MV-4-11 (cell line): ENCODE measurements at regions not wholly inside any gene's neighbourhood (a gene's known extent, or its start where the extent isn't known, plus 50 kb on each side); places are given as distances from the start of the nearest gene placed in this dataset.

Experiments used
- DNase-seq: peaks from one replicate; lab custom pipeline; 2025; lab: John Stamatoyannopoulos, UW

DNA sequence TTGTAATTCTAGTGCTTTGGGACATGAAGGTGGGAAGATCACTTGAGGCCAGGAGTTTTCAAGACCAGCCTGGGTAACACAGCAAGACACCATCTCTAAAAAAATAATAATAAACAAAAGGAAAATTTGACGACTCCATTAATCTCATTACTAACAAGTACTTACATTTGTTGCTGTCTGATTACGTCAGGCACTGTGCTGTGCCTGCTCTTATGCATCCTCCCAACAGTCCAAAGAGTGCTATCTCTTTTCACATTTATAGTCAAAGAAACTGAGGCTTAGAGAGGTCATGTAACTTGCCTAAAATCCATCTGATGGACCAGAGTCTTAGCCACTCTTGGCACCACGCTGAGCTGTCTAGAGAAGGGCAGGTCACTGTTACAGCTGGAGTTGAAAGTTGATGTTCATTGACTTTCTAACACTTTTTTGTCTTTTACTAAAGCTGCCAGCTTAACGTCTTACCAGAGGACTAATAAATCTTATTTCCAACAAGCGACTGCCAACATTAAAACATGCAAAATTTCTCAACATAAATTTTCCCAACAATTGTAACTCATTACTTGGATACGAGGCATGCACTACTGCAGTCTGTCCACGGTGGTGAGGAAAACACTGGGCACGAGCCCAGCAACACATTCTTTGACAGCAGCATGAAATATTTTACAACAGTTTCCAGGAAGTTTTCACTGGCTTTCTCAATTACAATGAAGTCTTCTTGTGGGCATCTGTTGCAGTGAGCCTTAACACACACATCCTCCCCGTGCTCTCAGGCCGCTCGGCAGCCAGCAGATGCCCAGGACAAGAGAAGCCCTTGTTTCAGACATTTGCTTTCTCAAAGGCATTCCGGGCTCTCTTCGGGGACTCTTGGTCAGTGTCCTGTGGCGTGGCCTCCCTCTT lies 262.9 kb upstream of the PROX1 start:
- DNase-seq, result no peak

DNA sequence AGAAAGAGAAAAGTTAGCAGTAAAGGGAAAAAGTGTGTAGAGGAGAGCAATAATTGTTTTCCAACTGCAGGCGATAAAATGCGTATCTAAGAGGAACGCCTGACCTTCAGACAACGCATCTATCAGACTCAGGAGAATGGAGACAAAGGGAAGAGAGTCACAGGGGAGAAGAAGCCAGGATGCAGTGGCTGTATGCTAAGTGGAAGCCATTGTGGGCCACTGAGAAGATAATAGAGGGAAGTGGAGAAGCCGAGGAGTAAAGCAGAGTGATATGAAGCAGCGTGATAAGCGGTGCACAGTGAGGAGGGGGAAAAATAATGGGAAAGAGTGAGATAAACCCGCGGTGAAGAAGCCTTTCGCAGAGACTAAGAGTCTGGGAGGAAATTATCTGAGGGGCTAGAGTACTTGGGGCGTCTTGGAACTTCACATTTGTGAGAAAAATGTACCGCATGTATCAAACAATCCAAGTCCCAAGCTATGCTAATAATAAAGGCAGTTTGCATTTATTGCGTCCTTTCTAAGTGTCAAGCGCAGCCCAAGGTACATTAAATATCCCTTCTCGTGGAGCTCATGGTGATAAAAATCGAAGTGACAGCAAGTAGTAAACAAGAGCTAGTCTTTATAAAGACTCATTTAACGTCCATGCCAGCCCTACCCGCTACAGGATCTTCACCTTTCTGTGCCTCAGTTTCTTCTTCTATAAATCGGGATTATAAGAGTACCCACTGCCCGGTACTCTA lies 259.8 kb upstream of the PROX1 start:
- no peak for DNase-seq

GRCh38 chr1:213728593-213729536 lies 258.9 kb upstream of the PROX1 start:
- no peak for DNase-seq

GRCh38 chr1:213733705-213734104 lies 254.1 kb upstream of the PROX1 start:
- DNase-seq, result no peak

DNA sequence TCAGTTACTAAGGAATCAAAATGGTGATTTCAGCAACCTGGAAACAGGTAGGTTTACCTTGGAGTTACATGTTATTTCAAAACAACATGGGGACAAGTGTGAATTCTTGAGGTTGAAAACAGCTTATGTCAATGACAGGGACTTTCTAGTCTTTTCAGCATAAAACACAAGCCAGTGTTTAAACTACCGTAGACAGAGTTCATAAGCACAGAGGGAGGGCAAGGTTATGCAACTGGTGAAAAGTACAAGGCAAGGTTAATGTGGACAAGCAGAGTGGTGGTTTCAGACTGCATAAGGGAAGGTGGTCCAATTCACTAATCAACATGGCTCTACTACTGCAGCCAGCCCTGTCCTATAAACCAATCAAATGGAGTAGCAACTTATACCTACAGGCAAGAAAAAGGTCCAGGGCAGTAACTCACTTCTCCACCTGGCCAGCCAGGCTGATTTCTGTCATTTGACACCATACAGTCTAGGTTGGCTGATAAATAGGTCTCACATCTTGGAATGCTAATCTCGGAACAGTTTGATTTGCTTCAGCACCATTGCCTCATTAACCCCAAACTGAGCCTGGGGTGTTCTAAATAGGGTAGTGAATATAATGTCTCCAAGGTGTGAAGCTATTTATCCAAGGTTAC lies 250.3 kb upstream of the PROX1 start:
- DNase-seq, result no peak

DNA sequence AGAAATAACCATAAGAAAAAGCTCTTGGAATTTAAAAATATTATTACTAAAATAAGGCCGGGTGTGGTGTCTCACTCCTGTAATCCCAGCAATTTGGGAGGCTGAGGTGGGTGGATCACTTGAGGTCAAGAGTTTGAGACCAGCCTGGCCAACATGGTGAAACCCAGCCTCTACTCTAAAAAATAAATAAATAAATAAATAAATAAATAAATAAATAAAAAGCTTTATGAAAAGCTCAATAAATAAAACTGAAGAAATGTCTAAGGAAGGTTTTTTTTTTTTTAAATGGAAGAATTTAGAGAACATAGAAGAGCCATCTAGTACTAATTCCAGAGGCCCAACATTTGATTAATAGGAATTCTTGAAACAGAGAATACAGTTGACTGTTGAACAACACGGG lies 249.1 kb upstream of the PROX1 start:
- DNase-seq, result no peak

GRCh38 chr1:213742992-213743391 lies 244.8 kb upstream of the PROX1 start:
- DNase-seq, result no peak

DNA sequence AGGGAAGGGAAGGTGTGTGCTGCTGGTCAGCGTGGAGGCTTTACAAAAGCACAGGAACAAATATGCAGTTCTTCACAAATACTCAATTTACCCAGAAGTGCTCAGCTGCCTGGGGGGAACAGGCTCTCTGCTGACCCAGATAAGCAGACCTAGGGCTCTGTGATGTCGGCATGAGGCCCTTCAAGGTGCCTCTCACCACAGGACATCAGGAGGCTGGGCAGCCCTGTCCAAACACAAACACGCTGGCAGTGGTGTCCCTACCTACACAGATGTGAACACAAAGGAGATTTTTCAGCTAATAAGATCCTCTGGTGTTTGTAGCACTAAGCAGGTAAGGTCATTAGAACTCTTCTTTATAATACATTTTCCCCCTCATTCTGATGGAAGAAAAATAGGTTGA lies 243.0 kb upstream of the PROX1 start:
- DNase-seq, result no peak

- DNase-seq, result no peak
Measured at GRCh38 chr1:213745451-213745850, 242.3 kb upstream of the PROX1 start.

- DNase-seq, result no peak
Measured at GRCh38 chr1:213749558-213749957, 238.2 kb upstream of the PROX1 start.

DNA sequence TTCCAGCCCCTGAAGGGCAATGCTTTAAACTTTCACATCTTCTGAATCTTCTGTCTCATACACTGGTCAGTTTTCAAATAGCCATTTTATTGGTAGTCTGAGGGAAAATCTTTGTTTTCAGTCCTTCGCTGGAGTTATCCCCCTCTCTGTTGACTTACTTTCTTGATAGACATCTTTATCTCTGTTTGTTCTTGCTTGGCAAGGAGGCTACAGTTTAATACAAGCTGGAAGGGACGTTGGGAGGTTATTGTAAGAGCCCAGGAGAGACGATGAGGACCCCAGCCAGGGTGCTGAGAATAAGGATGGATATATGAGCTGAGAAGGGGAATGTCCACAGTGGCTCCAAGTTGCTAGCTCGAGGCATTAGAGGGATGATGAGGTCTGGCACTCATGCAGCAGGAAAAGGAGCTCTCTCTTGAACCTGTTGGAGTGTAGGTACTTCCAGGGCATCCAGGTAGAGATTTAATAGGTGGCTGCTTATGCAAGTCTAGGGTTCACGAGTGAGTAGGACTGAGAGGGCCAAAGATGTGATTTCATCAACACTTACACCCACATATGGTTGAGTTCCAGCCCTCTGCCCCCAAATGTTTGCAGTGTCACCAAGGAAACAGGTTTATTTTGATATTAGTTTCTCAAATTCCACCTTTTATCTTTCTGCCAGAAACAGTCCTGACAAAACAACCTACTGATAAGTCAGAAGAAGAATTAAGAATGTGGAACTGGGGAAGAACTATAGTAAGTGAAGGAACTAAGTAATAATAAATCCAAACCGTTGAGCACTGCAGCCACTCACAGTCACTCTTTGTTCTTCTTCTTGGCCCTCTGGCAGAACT lies 237.3 kb upstream of the PROX1 start:
- DNase-seq, result no peak

- no peak for DNase-seq
Measured at GRCh38 chr1:213751064-213751397, 236.7 kb upstream of the PROX1 start.

GRCh38 chr1:213759359-213760181 lies 228.2 kb upstream of the PROX1 start:
- DNase-seq, result no peak

- DNase-seq, result no peak
Measured at GRCh38 chr1:213761845-213762407, 225.8 kb upstream of the PROX1 start.

- DNase-seq, result no peak
Measured at GRCh38 chr1:213767683-213768082, 220.1 kb upstream of the PROX1 start.

- DNase-seq, result no peak
Measured at GRCh38 chr1:213772128-213773063, 215.4 kb upstream of the PROX1 start.

GRCh38 chr1:213773975-213774374 lies 213.8 kb upstream of the PROX1 start:
- DNase-seq, result no peak

- DNase-seq, result no peak
Measured at GRCh38 chr1:213776969-213777368, 210.8 kb upstream of the PROX1 start.

- no peak for DNase-seq
Measured at GRCh38 chr1:213779228-213779627, 208.5 kb upstream of the PROX1 start.
